HG03139 (cell line): ENCODE measurements at regions not wholly inside any gene's neighbourhood (a gene's known extent, or its start where the extent isn't known, plus 50 kb on each side); places are given as distances from the start of the nearest gene placed in this dataset.

Experiments
- ATAC-seq: cut with Tn5 transposase; IDR thresholded peaks from one replicate; pipeline ENCODE4 v1.9.1; 2021; ENCODE audit not compliant: unreplicated experiment

GRCh38 chr5:135220394-135221186 lies 178.4 kb downstream of the MACROH2A1 start:
- ATAC-seq, result no peak

- no peak for ATAC-seq
These were observed 179.2 kb downstream of the MACROH2A1 start for GRCh38 chr5:135219868-135220267.

DNA sequence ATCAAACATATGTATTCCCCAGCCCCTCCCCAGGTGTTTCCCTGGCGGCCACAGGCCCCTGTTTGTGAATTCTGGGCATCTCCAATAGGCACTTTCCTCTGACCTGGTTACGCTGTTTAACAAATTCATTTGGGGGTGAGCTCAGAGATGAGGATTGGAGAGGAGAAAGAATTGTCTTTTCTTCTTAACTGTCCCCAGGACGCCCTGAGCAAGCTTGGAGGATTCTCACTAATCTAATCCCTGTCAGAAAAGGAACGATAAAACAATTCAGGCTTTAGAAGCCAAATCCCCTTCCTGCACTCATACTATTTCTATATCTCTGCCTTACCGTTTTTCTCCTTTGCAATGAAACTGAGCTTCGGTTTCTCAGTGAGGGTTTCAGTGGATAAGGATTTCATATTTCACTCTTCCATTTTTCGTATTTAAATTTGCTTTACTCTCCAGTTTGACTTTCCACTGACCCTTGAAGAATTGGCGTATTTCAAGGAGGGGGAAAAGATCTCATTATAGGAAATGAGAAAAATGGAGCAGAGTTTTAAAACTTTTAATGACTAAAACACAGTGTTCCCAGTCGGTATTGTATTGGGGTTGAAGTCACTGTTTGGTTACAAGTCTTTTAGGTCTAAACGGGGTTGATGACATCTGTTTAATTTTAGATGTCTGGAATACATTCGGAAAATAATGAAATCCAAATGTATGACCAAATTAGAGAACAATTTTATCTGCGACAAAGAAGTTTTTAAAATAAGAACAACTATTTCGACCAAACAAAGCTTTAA lies 180.1 kb downstream of the MACROH2A1 start:
- no peak for ATAC-seq

- ATAC-seq, result no peak
These were observed 180.6 kb downstream of the MACROH2A1 start for GRCh38 chr5:135218486-135218755.

- ATAC-seq, result no peak
These were observed 181.2 kb downstream of the MACROH2A1 start for GRCh38 chr5:135217669-135218485.

DNA sequence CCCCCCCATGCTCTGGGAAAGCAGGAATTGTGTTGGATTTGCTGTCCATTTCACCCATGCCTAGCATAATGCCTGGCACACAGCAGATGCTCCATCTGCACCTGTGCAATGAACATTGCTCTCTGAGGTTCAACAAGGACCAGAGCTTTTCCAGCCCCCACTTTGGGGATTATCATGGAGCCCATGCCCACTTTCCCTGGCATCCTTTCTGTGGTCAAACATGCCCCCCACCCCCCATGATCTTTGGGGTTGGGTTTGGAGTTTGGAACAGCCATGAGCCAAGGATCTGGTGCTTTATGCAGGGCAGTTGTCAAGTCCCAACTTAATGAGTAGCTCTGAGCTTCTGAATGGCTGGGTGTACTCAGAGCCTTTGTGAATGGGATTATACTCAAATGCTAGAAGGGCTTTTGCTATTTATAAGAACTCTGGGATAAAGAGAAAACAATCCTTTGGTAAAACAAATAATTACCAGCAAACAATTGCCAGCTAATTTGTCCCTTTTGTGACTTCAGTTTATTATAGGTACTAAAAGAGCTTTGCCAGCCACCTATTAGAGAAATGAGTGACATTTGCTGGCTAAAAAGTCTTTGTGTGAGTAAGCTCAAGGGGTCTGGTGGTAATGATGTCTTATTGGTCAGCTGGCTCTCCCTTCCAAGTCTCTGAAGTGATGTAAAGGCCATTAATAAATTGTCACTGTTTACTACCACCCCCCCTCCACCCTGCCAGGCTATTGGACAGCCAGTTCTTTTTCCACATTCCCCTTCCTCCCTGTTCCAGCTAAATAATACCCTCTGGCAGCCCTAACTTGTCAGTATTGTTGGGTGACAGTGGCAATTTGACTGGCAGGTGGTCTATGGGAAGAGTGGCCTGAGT lies 182.3 kb downstream of the MACROH2A1 start:
- no peak for ATAC-seq

- no peak for ATAC-seq
These were observed 181.8 kb upstream of the PITX1 start for GRCh38 chr5:135215617-135216470.

DNA sequence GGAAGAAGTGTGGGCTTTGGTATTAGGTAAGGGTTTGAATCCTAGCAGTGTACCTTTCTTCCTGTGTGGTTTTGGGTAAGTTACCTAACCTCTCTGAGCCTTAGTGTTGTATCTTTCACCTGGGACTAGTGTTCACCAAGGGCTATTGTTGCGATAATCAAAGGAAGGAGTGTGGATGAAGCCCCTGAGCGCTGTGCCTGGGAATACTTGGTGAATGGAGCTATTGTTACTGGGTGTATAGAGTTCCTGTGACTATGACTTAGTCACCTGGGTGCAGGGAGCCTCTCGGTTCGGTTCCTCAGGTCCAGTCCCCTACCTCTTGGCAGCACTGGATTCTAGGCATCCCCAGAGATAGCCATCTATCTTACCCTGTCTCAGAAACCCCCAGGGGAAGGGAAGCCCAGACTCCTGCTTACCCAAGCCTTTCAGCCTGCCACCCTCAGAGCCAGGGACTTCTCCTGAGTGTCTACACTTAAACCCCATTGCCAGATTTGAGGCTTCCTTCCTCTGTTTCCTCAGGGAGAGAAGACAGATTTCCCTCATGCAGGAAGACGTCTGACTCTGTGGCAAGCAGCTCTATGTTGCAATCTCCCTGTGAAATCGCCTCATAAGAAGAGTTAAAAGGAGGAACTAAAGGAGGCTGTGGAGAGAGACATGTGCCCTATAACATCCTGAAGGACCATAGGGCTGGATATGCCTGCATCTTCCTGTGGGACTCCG lies 181.0 kb upstream of the PITX1 start:
- no peak for ATAC-seq

- no peak for ATAC-seq
These were observed 179.6 kb upstream of the PITX1 start for GRCh38 chr5:135213466-135214239.

DNA sequence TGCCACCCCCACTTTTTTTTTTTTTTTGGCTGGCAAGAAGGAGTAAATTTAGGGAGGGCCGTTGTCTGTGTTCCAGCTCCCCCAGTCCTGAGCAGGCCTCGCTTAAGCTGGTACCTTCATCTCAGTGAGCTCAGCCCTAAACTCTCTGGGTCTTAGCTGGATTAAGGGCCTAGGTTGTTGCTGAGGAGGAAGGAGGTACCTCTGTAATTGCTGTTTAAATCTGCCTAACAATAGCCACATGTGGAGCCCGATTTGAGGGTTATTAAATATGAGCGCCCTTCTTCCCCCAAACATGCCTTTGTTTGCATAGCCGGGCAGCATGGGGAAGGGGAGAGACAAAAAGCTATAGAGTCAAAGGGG lies 179.0 kb upstream of the PITX1 start:
- no peak for ATAC-seq

- ATAC-seq, result no peak
These were observed 178.5 kb upstream of the PITX1 start for GRCh38 chr5:135212361-135213026.

DNA sequence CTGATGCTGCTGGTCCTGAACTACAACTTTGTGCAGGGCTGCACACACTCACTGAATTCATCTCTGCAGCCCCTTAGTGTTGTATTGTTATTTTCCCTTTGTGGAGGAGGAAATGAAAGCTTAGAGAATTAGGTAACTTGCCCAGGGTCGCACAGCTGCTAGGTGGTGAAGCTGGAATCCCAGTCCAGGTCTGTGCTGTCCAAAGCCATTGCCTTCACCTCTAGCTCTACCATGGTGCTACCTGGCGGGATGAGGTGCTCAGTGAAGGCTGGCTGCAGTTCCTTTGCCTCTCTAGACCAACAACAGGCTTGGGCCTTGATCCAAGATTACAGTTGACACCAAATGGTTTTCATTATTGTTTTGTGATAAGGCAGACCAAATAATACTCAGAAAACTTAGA lies 177.8 kb upstream of the PITX1 start:
- no peak for ATAC-seq

GRCh38 chr5:135211083-135211790 lies 177.2 kb upstream of the PITX1 start:
- no peak for ATAC-seq

DNA sequence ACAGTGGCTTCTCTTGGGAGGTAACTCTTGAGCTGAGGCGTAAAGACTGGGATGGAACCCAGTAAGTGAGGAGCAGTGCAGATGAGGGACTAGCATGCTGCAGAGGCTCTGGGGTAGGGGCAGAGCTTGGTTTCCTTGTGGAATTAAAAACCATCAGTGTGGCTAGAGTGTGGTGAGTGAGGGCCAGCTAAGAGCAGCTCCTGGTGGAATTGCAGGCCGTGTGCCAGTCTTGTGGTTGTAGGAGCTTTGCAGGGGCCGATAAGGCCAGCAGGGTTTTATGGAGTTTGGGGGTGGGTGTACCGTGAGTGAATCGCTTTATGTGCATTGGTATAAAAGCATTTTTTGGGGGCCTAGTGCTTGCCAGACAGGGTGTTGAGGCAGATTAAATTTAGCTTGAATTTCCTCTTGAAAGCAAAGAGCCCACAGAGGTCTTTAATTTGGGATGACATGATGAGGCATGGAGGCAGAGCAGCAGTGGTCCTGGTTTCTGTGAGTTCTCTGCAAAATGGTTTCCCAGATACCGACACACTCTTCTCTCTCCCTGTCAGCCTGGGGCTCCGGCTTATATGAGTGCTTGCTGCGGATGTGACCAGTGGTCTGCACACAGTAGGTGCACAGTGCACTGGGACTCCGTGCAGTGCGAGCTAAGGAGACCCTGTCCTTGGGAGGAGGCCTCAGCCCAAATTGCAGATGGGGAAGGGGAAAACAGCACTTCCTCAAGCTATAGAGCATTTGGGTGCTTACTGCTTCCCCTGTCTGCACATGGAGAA lies 176.4 kb upstream of the PITX1 start:
- no peak for ATAC-seq

DNA sequence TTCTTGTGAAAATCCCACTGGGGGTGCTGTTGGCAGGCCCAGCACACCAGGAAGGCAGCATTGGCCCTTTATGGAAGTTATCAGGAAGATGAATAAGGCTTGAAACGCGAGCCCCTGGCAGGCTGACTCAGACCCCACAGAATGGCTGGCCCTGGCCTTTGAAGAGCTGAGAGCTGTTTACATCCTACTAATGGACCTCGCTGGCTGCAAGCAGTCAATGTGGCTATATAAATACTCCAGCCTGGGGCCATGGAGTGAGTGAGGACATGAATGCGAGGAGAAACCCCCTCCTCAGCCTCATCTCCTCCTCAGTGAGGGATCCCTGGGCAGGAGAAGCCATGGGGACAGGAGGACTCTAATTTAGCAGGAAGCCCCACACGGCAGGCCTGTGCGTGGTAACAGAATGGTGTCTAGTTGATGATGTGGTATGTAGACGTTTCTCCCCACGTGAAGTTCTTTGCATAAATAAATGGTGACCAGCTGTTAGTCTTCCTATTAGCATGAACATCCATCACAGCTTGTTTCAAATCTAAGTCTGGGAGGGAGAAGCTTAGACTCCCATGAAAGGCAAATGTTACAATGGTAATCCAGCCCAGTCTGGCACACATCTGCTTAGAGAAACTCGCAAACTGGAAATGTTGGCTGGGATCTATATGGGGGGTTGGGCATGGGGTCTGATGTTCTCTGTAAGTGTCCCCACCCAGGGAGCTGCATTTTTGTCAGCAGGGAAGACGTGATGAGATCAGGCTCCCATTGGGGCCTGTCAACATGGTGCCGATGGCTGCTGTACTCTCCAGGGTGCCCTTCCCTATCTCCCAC lies 175.1 kb upstream of the PITX1 start:
- no peak for ATAC-seq

GRCh38 chr5:135208555-135208902 lies 174.5 kb upstream of the PITX1 start:
- no peak for ATAC-seq
